ENCODE measurements at regions not wholly inside any gene's neighbourhood (a gene's known extent, or its start where the extent isn't known, plus 50 kb on each side); places are given as distances from the start of the nearest gene placed in this dataset.

GRCh38 chr3:17972476-17972875 lies 230.0 kb upstream of the TBC1D5 start:
- Mint-ChIP-seq H3K4me3 (no peak overlapping the region), H3K27me3 (ENCODE audit: low read depth) (no peaks in the 10 kb centered on the region)

More at GRCh38 chr3:17972476-17972875, 230.0 kb upstream of the TBC1D5 start:
- Mint-ChIP-seq H3K9me3 (no peaks in the 10 kb centered on the region), H3K36me3 (ENCODE audit: insufficient read depth in 1 of 3, low read depth in 3 of 3) (no peaks in the 10 kb centered on the region), H3K4me1 (peaks cover 20 to 21% of the 10 kb centered on the region in 2 experiments), H3K27ac (peak overlapping the region in 1 of 3 experiments; percentile 36; a peak in 1 of 7 replicates)
- no peaks in the 10 kb centered on the region for H3K27me3 ChIP-seq (ENCODE audit: insufficient read depth, low read length)
- no peak for TF ChIP-seq CTCF (conservative IDR thresholded peaks at IDR 0.05)
- no peaks in the 10 kb centered on the region for H3K9me3 ChIP-seq (ENCODE audit: control insufficient read depth, low read depth, low read length)
- no peaks in the 10 kb centered on the region for H4K20me1 ChIP-seq (ENCODE audit: control insufficient read depth, insufficient read depth, insufficient read length)
- H2BK120ac ChIP-seq (ENCODE audit: low read depth, low read length, poor library complexity, severe bottlenecking): no peak overlapping the region
- no peak overlapping the region for H3K18ac ChIP-seq (ENCODE audit: insufficient read length, low read depth, low read length)
- H3K79me1 ChIP-seq (ENCODE audit: insufficient read depth, low read depth, low read length, poor library complexity, severe bottlenecking): peaks cover 2% of the 10 kb centered on the region
- H4K8ac ChIP-seq (replicated peaks; ENCODE audit: insufficient read length, low read depth, low read length): no peak overlapping the region
- H3K23ac ChIP-seq (ENCODE audit: insufficient read length, low read depth, low read length): no peak overlapping the region
- H3K4me1 ChIP-seq (ENCODE audit: insufficient read depth, low read length): peaks cover 3% of the 10 kb centered on the region; the same call in 1 of the 2 replicates
- H4K91ac ChIP-seq (ENCODE audit: insufficient read length, low read depth, low read length): no peak overlapping the region
- H3K56ac ChIP-seq (ENCODE audit: insufficient read length, low read depth, low read length): no peak overlapping the region
- no peak overlapping the region for H2BK12ac ChIP-seq (ENCODE audit: insufficient read length, low read depth, low read length)
- no peak overlapping the region for H2AK5ac ChIP-seq (ENCODE audit: insufficient read length, low read length)
- no peak overlapping the region for H3K9ac ChIP-seq (ENCODE audit: extremely low read depth, insufficient read length, low read length)
- no peak overlapping the region for H2BK20ac ChIP-seq (ENCODE audit: low read depth, low read length, poor library complexity, severe bottlenecking)
- H3K14ac ChIP-seq (ENCODE audit: insufficient read depth, low read length): no peak overlapping the region
- H3T11ph ChIP-seq (ENCODE audit: low read length): no peak overlapping the region
- H2BK5ac ChIP-seq (ENCODE audit: insufficient read length, low read length): no peak overlapping the region
- no peak for DNase-seq
- H3K79me2 ChIP-seq (ENCODE audit: insufficient read depth, low read length): no peaks in the 10 kb centered on the region
- no peak overlapping the region for H2BK15ac ChIP-seq (ENCODE audit: low read depth, low read length)
- no CpG with 5 or more reads among the region's 1 CpG for WGBS (ENCODE audit: extremely low coverage, insufficient read length, low lambda C conversion rate)
- H3K4me2 ChIP-seq (ENCODE audit: insufficient read depth, insufficient read length, low read length): no peak overlapping the region
- H3K4ac ChIP-seq (ENCODE audit: low read depth, low read length): no peak overlapping the region
- no peak overlapping the region for H2AFZ ChIP-seq (ENCODE audit: low read length)
- no peak overlapping the region for H3K27ac ChIP-seq (ENCODE audit: insufficient read length, low read depth, low read length)
- no peak overlapping the region for H4K5ac ChIP-seq (ENCODE audit: insufficient read length, low read depth, low read length)
- H3K23me2 ChIP-seq (ENCODE audit: insufficient read length, low read depth, low read length, poor library complexity, severe bottlenecking): no peaks in the 10 kb centered on the region
